HepG2 (cell line): ENCODE measurements at regions not wholly inside any gene's neighbourhood (a gene's known extent, or its start where the extent isn't known, plus 50 kb on each side); places are given as distances from the start of the nearest gene placed in this dataset.

ENCODE experiments used
- CREB1 ChIP-seq, 2 experiments: fragments of 450-650 bp in 1 of 2; IDR thresholded peaks; 2 replicates each; pipeline ENCODE4 v1.6.1; 2016 to 2017; ENCODE audit warnings: control low read depth in 1 of 2, mild to moderate bottlenecking in 1 of 2, missing compliant biosample characterization in 1 of 2, missing genetic modification characterization in 1 of 2
- GFI1 ChIP-seq: sonication (generic); formaldehyde crosslinking; IDR thresholded peaks from 2 replicates; pipeline ENCODE4 v1.5.0; 2020; ENCODE audit warnings: missing genetic modification reagents, mild to moderate bottlenecking, borderline replicate concordance
- JDP2 ChIP-seq: sonication (generic); formaldehyde crosslinking; IDR thresholded peaks from 2 replicates; pipeline ENCODE4 v1.8.1; 2022; ENCODE audit warnings: missing genetic modification reagents, borderline replicate concordance
- RFXAP ChIP-seq: sonication (generic); formaldehyde crosslinking; IDR thresholded peaks from 2 replicates; pipeline ENCODE4 v1.4.0; 2020; ENCODE audit warnings: missing genetic modification reagents, borderline replicate concordance
- RORA ChIP-seq: sonication (generic); formaldehyde crosslinking; IDR thresholded peaks from 2 replicates; pipeline ENCODE4 v1.5.0; 2020; ENCODE audit warnings: mild to moderate bottlenecking, missing genetic modification reagents, moderate library complexity
- ZFP82 ChIP-seq: sonication (generic); formaldehyde crosslinking; IDR thresholded peaks from 2 replicates; pipeline ENCODE4 v1.5.1; 2020; ENCODE audit warnings: mild to moderate bottlenecking, missing genetic modification reagents, borderline replicate concordance
- ZNF3 ChIP-seq: IDR thresholded peaks from 2 replicates; pipeline ENCODE4 v1.7.0; 2017; ENCODE audit warnings: inconsistent platforms
- ZNF33B ChIP-seq: sonication (generic); formaldehyde crosslinking; IDR thresholded peaks from 2 replicates; pipeline ENCODE4 v1.5.1; 2020; ENCODE audit warnings: mild to moderate bottlenecking, missing genetic modification reagents
- ZNF362 ChIP-seq: sonication (generic); formaldehyde crosslinking; IDR thresholded peaks from 2 replicates; pipeline ENCODE4 v1.4.0; 2020; ENCODE audit warnings: missing genetic modification reagents, mild to moderate bottlenecking, borderline replicate concordance
- ZNF570 ChIP-seq: sonication (generic); formaldehyde crosslinking; IDR thresholded peaks from 2 replicates; pipeline ENCODE4 v1.4.0; 2020; ENCODE audit warnings: mild to moderate bottlenecking, missing genetic modification reagents, borderline replicate concordance
- ZNF619 ChIP-seq: sonication (generic); formaldehyde crosslinking; IDR thresholded peaks from 2 replicates; pipeline ENCODE4 v1.4.0; 2020; ENCODE audit warnings: mild to moderate bottlenecking, missing genetic modification reagents
- ZNF747 ChIP-seq: sonication (generic); formaldehyde crosslinking; IDR thresholded peaks from 2 replicates; pipeline ENCODE4 v1.8.1; 2023; ENCODE audit warnings: missing genetic modification reagents, mild to moderate bottlenecking, borderline replicate concordance
- TF ChIP-seq, protein P1 (sequence below): sonication (generic); formaldehyde crosslinking; conservative IDR thresholded peaks from 2 replicates; pipeline ENCODE4 v1.8.0; 2022; ENCODE audit warnings: low read depth, missing genetic modification reagents
- TF ChIP-seq, protein P2 (sequence below): sonication (generic); formaldehyde crosslinking; IDR thresholded peaks from 2 replicates; pipeline ENCODE4 v1.4.0; 2020; ENCODE audit warnings: missing genetic modification reagents
- TF ChIP-seq, protein P3 (sequence below): sonication (generic); formaldehyde crosslinking; IDR thresholded peaks from 2 replicates; pipeline ENCODE4 v1.4.0; 2020; ENCODE audit warnings: mild to moderate bottlenecking, missing genetic modification reagents
- TF ChIP-seq, protein P4 (sequence below): sonication (generic); formaldehyde crosslinking; IDR thresholded peaks from 2 replicates; pipeline ENCODE4 v1.5.0; 2020; ENCODE audit warnings: missing genetic modification reagents

DNA sequence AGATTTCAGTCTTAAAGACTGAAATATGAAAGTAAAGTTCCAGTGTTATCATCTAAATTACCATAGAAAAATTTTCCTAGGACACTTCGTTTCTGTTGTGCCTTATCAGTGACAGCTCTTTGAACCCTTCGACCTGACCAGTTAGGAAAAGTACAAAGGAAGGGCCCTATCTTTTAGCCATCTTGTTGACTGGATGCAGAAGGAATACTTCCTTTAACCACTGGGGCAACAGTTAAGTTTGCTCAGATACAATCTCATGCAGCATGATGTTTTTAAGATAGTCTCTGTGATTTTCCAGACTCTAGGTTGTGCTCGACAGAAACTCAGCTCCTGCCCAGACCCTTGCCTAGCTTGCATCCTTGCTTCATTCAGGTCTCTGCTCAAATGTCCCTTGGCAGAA, 210.5 kb upstream of the RPS6KA3 start (continued):
- TF ChIP-seq, protein P1, sequence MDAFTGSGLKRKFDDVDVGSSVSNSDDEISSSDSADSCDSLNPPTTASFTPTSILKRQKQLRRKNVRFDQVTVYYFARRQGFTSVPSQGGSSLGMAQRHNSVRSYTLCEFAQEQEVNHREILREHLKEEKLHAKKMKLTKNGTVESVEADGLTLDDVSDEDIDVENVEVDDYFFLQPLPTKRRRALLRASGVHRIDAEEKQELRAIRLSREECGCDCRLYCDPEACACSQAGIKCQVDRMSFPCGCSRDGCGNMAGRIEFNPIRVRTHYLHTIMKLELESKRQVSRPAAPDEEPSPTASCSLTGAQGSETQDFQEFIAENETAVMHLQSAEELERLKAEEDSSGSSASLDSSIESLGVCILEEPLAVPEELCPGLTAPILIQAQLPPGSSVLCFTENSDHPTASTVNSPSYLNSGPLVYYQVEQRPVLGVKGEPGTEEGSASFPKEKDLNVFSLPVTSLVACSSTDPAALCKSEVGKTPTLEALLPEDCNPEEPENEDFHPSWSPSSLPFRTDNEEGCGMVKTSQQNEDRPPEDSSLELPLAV (CRISPR knock-in tag) = no peak
- TF ChIP-seq ZNF619 (CRISPR knock-in tag) (no peak), ZFP82 (CRISPR knock-in tag) (no peak), RFXAP (CRISPR knock-in tag) (no peak), GFI1 (CRISPR knock-in tag) (peak; percentile 39; the same call in 1 of the 2 replicates), CREB1 (IDR thresholded peaks at IDR 0.05) (no peak), CREB1 (CRISPR knock-in tag; IDR thresholded peaks at IDR 0.05) (no peak), RORA (CRISPR knock-in tag) (no peak), JDP2 (CRISPR knock-in tag) (no peak), ZNF3 (CRISPR knock-in tag) (no peak), ZNF570 (CRISPR knock-in tag) (no peak), ZNF362 (CRISPR knock-in tag) (no peak), ZNF33B (CRISPR knock-in tag) (no peak), ZNF747 (CRISPR knock-in tag) (no peak)
- TF ChIP-seq, protein P2, sequence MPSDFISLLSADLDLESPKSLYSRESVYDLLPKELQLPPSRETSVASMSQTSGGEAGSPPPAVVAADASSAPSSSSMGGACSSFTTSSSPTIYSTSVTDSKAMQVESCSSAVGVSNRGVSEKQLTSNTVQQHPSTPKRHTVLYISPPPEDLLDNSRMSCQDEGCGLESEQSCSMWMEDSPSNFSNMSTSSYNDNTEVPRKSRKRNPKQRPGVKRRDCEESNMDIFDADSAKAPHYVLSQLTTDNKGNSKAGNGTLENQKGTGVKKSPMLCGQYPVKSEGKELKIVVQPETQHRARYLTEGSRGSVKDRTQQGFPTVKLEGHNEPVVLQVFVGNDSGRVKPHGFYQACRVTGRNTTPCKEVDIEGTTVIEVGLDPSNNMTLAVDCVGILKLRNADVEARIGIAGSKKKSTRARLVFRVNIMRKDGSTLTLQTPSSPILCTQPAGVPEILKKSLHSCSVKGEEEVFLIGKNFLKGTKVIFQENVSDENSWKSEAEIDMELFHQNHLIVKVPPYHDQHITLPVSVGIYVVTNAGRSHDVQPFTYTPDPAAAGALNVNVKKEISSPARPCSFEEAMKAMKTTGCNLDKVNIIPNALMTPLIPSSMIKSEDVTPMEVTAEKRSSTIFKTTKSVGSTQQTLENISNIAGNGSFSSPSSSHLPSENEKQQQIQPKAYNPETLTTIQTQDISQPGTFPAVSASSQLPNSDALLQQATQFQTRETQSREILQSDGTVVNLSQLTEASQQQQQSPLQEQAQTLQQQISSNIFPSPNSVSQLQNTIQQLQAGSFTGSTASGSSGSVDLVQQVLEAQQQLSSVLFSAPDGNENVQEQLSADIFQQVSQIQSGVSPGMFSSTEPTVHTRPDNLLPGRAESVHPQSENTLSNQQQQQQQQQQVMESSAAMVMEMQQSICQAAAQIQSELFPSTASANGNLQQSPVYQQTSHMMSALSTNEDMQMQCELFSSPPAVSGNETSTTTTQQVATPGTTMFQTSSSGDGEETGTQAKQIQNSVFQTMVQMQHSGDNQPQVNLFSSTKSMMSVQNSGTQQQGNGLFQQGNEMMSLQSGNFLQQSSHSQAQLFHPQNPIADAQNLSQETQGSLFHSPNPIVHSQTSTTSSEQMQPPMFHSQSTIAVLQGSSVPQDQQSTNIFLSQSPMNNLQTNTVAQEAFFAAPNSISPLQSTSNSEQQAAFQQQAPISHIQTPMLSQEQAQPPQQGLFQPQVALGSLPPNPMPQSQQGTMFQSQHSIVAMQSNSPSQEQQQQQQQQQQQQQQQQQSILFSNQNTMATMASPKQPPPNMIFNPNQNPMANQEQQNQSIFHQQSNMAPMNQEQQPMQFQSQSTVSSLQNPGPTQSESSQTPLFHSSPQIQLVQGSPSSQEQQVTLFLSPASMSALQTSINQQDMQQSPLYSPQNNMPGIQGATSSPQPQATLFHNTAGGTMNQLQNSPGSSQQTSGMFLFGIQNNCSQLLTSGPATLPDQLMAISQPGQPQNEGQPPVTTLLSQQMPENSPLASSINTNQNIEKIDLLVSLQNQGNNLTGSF (CRISPR knock-in tag) = no peak
- TF ChIP-seq, protein P3, sequence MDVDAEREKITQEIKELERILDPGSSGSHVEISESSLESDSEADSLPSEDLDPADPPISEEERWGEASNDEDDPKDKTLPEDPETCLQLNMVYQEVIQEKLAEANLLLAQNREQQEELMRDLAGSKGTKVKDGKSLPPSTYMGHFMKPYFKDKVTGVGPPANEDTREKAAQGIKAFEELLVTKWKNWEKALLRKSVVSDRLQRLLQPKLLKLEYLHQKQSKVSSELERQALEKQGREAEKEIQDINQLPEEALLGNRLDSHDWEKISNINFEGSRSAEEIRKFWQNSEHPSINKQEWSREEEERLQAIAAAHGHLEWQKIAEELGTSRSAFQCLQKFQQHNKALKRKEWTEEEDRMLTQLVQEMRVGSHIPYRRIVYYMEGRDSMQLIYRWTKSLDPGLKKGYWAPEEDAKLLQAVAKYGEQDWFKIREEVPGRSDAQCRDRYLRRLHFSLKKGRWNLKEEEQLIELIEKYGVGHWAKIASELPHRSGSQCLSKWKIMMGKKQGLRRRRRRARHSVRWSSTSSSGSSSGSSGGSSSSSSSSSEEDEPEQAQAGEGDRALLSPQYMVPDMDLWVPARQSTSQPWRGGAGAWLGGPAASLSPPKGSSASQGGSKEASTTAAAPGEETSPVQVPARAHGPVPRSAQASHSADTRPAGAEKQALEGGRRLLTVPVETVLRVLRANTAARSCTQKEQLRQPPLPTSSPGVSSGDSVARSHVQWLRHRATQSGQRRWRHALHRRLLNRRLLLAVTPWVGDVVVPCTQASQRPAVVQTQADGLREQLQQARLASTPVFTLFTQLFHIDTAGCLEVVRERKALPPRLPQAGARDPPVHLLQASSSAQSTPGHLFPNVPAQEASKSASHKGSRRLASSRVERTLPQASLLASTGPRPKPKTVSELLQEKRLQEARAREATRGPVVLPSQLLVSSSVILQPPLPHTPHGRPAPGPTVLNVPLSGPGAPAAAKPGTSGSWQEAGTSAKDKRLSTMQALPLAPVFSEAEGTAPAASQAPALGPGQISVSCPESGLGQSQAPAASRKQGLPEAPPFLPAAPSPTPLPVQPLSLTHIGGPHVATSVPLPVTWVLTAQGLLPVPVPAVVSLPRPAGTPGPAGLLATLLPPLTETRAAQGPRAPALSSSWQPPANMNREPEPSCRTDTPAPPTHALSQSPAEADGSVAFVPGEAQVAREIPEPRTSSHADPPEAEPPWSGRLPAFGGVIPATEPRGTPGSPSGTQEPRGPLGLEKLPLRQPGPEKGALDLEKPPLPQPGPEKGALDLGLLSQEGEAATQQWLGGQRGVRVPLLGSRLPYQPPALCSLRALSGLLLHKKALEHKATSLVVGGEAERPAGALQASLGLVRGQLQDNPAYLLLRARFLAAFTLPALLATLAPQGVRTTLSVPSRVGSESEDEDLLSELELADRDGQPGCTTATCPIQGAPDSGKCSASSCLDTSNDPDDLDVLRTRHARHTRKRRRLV (CRISPR knock-in tag) = no peak
- TF ChIP-seq, protein P4, sequence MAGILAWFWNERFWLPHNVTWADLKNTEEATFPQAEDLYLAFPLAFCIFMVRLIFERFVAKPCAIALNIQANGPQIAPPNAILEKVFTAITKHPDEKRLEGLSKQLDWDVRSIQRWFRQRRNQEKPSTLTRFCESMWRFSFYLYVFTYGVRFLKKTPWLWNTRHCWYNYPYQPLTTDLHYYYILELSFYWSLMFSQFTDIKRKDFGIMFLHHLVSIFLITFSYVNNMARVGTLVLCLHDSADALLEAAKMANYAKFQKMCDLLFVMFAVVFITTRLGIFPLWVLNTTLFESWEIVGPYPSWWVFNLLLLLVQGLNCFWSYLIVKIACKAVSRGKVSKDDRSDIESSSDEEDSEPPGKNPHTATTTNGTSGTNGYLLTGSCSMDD (CRISPR knock-in tag) = no peak
